ENCODE measurements at regions not wholly inside any gene's neighbourhood (a gene's known extent, or its start where the extent isn't known, plus 50 kb on each side); places are given as distances from the start of the nearest gene placed in this dataset.
A peak's percentile ranks its signal among the peaks of the same experiment; 100 is the strongest.

DNA sequence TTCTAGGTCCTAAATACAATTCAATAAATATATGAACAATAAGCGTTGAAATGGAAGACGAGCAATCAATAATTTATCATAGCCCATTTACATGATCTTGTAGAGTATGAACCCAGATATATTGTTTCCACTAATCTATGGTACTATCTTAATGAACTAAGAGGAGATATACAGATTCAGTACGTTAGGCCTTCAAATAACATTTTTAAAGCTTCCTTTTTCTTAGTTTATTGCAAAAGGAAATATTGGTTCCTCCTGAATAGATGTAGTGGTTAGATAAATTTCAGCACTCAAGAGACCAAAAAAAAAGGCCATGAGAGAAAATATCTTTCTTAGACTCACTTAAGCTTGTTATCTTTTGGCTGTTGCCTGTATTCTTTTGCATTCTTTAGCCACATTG, 147.5 kb upstream of the PITX2 start:
- DNase-seq (ENCODE audit: low read depth in 2 of 3, low spot score in 2 of 3): peak in 1 of 3 donors; percentile 18

DNA sequence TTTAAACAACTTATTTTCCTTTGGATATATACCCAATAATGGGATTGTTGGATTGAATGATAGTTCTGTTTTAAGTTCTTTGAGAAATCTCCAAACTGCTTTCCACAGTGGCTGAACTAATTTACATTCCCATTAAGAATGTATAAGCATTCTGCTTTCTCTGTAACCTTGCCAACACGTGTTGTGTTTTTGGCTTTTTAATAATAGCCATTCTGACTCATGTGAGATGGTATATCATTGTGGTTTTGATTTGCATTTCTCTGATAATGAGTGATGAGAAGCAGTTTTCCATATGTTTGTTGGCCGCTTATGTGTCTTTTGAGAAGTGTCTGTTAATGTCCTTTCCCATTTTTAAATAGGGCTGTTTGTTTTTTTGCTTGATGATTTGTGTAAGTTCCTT, 155.6 kb upstream of the PITX2 start:
- DNase-seq (ENCODE audit: low read depth in 2 of 3, low spot score in 2 of 3): no peak

DNA sequence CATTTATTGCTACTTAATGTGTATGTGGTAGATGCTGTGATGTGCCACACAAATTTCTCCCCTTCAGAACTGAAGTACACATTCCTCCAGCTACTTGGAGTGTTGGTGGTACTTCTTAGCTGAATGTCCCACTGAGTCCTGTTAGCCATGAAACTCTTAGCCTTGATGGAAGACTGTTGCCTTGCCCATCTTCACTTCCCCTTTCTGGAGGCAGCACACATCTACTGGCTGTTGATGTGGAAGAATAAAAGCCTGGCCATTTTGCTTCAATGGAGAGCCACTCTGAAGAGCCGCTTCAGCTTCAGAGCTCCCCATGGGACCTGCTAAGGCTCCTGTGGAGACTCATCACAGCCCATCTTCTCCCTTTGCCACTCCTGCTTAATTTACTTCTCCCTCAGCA, 157.7 kb upstream of the PITX2 start:
- no peak for DNase-seq (ENCODE audit: low read depth in 2 of 3, low spot score in 2 of 3)

DNA sequence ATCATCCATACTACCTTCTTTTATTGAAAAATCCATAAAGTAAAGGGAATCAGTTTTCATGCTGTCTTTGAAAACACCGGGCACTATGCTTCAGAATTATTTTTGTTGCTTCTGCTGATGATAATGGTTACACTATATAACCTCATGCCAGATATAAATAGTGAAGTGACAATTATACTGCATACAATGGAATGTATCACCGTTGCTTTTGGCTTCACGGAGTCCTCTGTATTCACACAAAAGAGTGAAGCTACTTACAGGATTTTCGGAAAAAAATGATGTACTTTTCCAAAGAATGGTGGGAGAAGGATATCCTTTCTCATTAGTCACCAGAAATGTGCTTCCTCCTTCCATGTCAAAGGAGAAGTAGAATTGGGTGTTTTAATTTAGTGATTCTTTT, 159.1 kb upstream of the PITX2 start:
- DNase-seq (ENCODE audit: low read depth in 2 of 3, low spot score in 2 of 3): no peak

DNA sequence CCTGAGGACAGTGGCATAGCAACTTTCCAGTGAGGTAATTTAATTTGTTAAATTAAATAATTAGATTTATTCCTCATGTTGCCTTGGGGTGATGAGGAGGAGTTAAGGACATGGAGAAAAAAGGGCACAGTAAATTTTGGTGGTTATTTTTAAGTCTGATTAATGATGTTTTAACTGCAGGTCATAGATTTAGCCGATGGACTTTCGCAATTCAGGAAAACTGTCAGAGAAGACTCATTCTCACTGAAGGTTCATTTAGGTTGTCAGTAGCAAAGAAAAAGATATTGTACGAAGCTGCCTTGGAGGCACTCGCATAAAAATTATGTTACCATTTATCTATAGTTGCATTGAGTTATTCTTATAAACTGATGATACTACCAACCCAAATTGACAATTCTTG, 164.2 kb upstream of the PITX2 start:
- DNase-seq (ENCODE audit: low read depth in 2 of 3, low spot score in 2 of 3): no peak

DNA sequence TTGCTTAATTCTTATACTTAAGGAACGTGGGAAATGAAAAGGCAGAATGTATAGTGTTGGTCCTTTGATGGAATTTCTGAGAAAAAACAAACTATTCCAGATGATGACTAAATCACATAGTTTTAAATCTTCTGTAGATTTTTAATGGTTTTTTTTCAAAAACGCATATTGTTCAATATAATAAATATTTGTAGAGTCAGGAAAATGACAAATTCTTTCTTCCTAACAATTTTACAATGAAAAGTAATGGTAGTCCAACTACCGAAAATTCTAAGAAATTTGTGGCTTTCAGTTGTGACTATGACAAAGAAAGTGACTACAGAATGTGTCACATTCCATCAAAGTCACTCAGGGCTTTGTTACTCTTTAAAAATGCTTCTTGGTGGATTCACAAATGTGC, 164.8 kb upstream of the PITX2 start:
- no peak for DNase-seq (ENCODE audit: low read depth in 2 of 3, low spot score in 2 of 3)

DNA sequence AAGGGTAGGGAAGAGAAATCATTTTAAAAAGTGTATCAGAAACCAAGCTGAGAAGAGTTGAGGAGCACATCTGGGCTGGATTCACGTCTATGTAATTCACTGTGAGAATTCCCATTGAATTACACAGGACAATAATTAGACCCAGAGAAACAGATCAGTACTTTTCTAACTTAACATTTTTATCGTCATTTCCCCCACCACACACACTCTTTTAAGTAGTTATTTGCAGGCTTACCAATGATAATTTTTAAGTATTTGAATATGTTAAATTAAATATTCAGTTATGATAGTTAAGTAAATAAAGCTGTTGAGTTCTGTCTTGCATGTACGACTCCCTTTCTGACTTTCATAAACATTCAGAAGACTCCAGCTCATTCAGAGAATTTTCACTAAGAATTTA, 165.4 kb upstream of the PITX2 start:
- no peak for DNase-seq (ENCODE audit: low read depth in 2 of 3, low spot score in 2 of 3)

DNA sequence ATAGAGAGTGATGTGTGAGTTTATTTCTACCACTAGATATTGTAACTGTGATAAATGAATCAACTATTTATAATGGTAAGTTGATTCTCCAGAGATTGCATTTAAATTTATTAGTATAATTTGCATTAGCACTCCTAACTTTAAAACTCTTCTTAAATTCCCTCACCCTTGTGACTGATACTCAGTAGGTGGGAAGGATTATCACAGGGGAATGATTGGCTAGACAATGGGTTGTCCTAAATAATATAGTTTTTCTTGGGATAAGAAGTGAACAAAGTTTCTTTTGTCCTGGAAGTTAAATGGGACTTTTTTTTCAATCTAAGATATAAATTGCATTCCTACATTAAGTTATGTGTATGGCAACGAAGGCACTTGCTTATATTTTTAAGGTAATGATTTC, 169.2 kb upstream of the PITX2 start:
- DNase-seq (ENCODE audit: low read depth in 2 of 3, low spot score in 2 of 3): no peak

DNA sequence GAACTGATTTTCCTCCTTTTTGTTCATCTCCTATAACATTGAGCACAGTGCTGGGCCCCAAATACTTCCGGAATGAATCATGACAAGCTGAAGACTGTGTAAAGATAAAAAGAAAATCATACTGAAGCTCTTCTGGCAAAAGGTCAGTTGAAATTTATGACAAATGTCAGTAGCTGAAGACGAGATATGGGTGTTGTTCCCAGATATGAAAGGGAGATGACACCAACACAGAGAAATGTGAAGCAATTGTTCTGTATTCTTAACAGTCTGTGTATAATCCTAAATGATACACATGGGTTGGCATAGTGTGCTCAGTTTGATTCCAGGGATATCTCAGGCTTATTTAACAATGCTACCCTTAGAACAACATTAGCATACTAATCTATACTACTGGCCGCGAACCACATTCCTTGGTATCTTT, 170.5 kb upstream of the PITX2 start:
- no peak for DNase-seq (ENCODE audit: low read depth in 2 of 3, low spot score in 2 of 3)

DNA sequence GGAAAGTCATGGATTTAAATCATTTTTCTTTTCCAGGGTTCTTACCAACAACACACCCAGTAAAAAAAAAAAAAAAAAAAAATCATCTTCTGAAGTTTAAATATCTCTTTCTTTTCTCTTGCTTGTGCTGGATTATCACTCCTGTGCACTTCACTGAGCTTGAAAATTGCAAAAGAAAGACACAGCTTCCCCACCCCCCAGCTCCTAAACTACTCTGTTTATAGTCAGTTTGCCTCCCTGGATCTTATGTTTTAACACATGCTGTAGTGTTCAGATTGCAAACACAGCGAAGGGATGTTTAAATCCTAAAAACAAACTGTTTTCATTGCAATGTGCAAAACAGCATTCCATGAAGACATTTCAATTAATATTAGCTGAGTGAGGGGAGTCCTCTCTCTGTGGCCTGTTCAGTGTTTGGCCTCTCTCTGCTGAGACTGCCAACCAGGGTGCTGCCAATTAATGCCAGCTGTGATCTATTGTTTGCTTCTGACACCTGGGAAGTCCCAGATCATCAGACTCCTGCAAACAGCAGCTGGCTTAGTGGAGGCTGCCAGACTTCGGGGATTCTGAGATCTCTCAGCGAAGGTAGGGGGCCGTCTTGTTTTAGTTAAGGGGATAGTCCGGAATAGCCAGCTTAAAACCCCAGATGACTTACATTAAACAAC, 171.1 kb upstream of the PITX2 start:
- DNase-seq (ENCODE audit: low read depth in 2 of 3, low spot score in 2 of 3): no peak

DNA sequence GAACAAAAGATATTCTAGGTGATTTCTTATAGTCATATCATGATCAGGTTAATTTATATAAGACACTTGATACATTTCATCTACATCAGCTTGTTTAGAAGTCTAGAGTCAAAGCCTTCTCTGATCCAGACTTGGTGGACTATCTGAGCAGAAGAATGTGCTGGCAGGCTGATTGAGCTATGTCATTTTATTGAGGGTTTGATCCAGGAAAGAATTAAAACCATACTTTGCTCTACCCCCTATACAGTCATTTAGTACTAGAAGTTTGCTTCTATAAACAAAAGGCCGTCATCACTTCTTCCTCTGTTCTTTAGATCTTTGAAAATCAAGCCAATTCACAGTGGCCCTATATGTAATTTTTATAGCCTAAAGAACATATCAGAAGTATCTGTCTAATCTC, 173.1 kb upstream of the PITX2 start:
- DNase-seq (ENCODE audit: low read depth in 2 of 3, low spot score in 2 of 3): no peak

DNA sequence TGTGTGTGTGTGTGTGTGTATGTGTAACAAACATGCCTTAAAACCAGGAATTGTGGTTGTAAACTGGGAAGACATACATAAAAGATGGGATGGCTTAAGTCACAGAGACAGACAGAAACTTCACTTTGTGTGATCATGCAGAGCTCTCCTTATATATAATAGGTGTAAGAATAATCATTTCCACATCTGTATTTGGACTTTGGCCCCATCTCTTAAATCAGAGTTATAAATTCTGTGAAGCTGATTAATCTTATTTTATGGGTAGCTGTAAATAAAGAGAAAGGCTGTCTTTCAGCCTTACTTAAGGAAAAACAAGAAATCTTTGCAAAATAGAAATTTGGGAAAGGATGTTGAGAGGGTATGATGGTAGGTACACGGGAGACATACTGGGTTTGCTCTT, 174.6 kb upstream of the PITX2 start:
- DNase-seq (ENCODE audit: low read depth in 2 of 3, low spot score in 2 of 3): no peak

DNA sequence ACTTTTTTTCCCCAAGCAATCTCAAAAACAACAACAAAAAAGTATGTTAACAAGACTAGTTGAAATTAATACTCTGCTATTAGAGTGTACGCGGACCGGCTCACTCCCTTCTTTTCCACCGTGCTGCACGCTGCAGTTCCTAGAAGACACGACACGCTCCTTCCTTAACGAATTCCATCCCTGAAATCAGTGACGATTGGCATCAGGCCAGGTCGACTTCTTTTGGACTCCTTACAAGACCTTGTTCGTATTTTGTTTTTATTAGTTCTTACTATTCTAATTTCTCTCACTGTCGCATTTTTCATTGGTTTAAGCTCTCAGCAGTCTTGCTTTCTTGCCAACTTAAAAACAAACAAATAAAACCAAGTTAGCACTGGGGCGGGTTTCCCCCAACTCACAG, 175.8 kb upstream of the PITX2 start:
- DNase-seq (ENCODE audit: low read depth in 2 of 3, low spot score in 2 of 3): no peak

DNA sequence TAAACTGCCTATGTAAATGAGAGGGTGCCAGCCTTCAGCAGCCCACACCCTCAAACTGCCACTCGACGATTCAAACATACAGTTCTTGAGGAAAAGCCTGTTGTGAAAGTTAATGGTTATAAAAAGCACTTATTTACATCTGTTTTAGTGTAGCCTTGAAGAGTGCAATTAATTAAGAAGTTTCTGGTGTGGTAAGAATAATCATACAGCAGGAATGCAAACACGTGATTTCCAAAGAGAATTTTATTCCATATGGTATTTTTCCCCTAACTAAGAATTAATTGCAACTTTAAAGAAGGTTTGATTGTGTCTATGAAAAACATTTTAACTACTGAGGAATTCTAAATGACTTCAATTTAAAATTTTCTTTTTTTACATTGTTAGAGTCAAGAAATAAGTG, 176.3 kb upstream of the PITX2 start:
- DNase-seq (ENCODE audit: low read depth in 2 of 3, low spot score in 2 of 3): no peak

DNA sequence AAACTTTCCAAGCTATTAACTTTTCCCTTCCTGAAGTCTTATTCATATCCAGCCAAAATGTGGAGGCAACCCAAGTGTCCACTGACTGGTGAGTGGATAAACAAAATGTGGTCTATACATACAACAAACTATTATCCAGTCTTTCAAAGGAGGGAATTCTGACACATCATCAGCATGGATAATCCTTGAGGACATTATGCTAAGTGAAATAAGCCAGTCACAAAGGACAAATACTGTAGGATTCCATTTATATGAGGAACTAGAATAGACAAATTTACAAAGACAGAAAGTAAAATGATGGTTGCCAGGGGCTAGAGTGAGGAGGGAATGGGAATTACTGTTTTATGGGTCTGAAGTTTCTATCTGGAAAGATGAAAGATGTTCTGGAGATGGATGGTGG, 178.7 kb upstream of the PITX2 start:
- DNase-seq (ENCODE audit: low read depth in 2 of 3, low spot score in 2 of 3): no peak

DNA sequence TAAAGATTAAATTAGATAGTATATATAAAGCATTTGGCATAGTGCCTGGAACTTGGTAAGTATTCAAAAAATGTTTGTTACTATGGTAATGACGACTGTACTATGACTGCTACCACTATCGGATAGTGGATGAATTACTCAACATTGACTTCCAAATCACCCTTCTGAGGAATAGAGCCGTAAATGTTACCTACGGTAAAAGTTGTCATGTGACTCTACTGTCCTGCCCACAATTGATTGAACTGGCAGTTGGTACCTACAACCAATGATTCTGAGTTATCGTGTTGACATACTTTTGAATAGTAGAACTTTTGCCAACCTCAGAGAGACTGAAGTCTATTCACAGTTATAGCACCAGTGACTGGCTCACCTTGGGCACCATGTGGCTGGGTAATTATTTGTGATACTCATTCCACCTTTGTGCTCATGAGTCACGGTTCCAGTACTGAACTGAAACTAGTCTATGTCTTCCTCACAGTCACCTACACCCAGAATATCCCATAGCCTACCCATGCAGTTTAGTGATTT, 185.5 kb upstream of the PITX2 start:
- DNase-seq (ENCODE audit: low read depth in 2 of 3, low spot score in 2 of 3): no peak

DNA sequence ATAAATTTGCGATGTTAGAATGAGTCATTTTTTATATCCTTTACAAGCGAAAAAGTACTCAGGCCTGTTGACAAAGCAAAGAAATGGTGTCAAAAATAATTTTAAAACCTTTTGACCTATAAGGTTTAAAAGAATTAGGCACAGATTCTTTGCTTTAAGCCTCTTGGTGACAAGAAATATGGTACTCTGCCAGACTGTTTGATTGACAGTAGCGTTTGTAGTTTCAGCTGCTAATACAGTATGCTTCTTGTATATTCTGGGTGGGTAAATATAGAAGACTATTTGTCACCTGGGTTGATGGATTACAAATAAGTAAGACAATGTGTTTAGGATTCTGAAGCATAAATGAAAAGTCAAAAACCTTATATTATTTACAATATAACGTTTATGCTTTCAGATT, 193.1 kb upstream of the PITX2 start:
- no peak for DNase-seq (ENCODE audit: low read depth in 2 of 3, low spot score in 2 of 3)

DNA sequence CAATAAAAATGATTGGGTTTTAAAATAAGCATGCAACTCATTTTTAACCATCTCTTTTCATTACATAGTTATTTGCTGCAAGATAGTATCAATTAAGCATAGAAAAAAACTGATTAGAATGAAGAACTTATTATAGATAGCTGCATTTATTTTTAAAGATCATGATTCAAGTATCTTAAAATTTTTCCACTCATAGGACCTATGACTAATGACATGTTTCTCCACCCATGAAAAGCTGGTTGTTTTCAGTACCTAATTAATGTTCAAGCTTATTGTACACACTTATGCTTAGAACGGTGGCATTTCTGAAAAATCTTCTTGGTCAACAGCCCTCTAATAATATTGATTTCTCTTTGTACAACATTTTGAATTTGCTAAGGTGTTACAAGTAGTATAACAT, 193.5 kb upstream of the PITX2 start:
- no peak for DNase-seq (ENCODE audit: low read depth in 2 of 3, low spot score in 2 of 3)

DNA sequence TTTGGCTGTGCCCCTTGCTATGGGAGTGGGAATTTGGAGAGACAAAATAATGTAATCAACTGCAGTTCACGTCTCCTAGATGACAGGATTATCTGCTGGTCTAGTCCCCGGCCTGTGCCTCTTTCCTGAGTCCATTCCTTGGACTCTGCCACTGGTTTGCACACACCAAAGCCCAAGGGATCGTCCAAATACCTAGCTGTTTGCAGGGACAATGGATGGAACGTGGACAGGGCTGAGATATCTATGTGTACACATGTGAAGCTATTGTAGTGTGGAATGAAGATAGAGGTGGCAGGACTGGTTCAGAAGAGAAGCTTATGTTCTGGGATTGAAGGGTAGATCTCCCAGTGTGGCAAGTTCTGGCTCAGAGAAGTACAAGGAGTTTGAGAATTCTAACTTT, 198.3 kb upstream of the PITX2 start:
- no peak for DNase-seq (ENCODE audit: low read depth in 2 of 3, low spot score in 2 of 3)

DNA sequence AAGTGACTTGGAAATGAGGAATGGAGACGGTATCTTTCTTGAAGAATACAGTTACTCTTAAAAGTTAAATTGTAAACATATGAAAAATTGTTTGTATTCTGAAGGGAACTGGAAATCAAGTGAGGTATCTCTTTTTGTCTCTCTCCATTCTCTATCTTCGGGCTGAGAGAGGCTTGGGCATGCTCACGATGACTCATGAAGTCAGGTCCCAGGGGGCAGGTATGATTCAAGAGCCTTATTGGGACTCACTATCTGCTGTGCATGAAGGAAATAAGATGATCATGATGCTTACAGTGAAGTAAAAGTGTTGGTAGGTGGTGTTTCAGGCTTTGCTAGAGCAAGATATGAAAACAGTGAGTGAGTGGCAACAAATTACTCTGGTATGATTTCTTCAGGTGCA, 200.4 kb upstream of the PITX2 start:
- no peak for DNase-seq (ENCODE audit: low read depth in 2 of 3, low spot score in 2 of 3)

DNA sequence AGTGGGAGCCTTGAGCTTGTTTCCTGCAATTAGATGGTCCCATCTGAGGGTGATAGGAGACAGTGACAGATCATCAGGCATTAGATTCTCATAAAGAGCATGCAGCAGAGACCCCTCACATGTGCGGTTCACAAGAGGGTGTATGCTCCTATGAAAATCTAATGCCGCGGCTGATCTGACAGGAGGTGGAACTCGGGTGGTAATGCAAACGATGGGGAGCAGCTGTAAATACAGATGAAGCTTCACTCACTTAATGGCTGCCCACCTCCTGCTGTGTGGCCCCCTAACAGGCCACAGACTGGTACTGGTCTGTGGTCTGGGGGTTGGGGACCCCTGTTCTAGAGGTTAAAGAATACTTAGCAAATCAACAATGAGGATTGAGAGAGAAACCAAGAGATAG, 201.5 kb upstream of the PITX2 start:
- no peak for DNase-seq (ENCODE audit: low read depth in 2 of 3, low spot score in 2 of 3)

DNA sequence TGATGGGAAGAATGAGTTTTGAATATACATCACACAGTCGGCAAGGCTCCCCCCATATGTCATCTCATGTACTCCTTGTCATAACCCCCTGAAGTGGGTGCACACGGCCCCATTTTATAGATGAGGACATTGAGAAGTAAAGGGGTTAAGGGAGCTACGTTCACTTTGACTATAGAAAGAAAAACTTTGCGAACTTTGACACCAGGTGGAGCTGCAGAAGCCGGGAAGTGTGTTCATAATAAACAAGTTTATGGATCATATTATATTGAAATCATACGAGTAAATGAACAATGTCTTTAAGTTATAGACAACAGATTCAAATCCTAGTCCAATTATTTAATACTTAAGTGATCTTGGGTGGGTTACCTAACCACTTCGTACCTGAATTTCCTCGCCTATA, 203.8 kb upstream of the PITX2 start:
- DNase-seq (ENCODE audit: low read depth in 2 of 3, low spot score in 2 of 3): no peak

DNA sequence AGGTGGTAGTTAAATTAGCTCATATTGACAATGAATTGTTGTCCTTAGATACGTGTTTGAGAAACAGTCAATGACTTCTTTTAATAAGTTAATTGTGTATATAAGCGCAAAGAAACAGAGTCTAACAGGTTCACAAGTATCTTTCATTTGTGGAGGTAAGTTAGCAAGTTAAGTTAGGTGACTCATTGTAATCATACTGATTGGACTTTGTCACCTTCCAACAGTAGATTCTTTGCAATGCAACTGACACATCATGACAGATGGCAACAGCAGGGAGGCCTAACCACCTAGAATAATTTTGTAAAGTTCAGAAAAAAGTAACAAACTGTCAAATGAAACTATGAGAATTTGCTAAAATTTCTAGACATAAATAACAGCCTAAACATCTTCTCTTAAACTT, 207.6 kb upstream of the PITX2 start:
- DNase-seq (ENCODE audit: low read depth in 2 of 3, low spot score in 2 of 3): no peak

Data from hematopoietic multipotent progenitor cell (in vitro differentiated cells).